SK-N-MC (cell line): ENCODE measurements at regions not wholly inside any gene's neighbourhood (a gene's known extent, or its start where the extent isn't known, plus 50 kb on each side); places are given as distances from the start of the nearest gene placed in this dataset.

Source experiments
- FOXP2 ChIP-seq: optimal IDR thresholded peaks from 2 replicates; pipeline ENCODE3; 2011; ENCODE audit warnings: mild to moderate bottlenecking, moderate library complexity; ENCODE audit not compliant: insufficient read depth; ENCODE audit errors: extremely low read length, control extremely low read depth
- POLR2AphosphoS5 ChIP-seq: IDR thresholded peaks from 2 replicates; pipeline ENCODE4 v1.6.1; 2012; ENCODE audit warnings: mild to moderate bottlenecking, low read depth, low read length, borderline replicate concordance

GRCh38 chr17:33371377-33371776 lies 78.3 kb upstream of the ASIC2 start:
- TF ChIP-seq FOXP2 (no peak), POLR2AphosphoS5 (no peak)
